Esophagus mucosa (tissue), 1 donor: ENCODE measurements at regions not wholly inside any gene's neighbourhood (a gene's known extent, or its start where the extent isn't known, plus 50 kb on each side); places are given as distances from the start of the nearest gene placed in this dataset.
A peak's percentile ranks its signal among the peaks of the same experiment; 100 is the strongest.

ENCODE experiments used
- ATAC-seq: fragments of 200-7000 bp; cut with Tn5 transposase; one replicate; pipeline ENCODE4 v1.9.1; 2020
- donor health status: DM: yes; HTN: yes; CAD: no.

- peak; percentile 71 for ATAC-seq
Measured at GRCh38 chr13:50104493-50104892, 89.2 kb downstream of the KCNRG start.

GRCh38 chr13:50106559-50106958 lies 91.3 kb downstream of the KCNRG start:
- ATAC-seq = no peak

- no peak for ATAC-seq
Measured at GRCh38 chr13:50107205-50107604, 92.0 kb downstream of the KCNRG start.

- ATAC-seq = no peak
Measured at GRCh38 chr13:50114961-50115360, 99.7 kb downstream of the KCNRG start.

GRCh38 chr13:50115695-50116094 lies 100.5 kb downstream of the KCNRG start:
- ATAC-seq = no peak

GRCh38 chr13:50116430-50116973 lies 101.3 kb downstream of the KCNRG start:
- no peak for ATAC-seq

GRCh38 chr13:50119591-50119990 lies 104.3 kb downstream of the KCNRG start:
- ATAC-seq = no peak

- ATAC-seq = no peak
Measured at GRCh38 chr13:50122455-50122854, 107.2 kb downstream of the KCNRG start.

- ATAC-seq = no peak
Measured at GRCh38 chr13:50123002-50123401, 107.8 kb downstream of the KCNRG start.

GRCh38 chr13:50123515-50123861 lies 108.2 kb downstream of the KCNRG start:
- ATAC-seq = no peak

- peak; percentile 89 for ATAC-seq
Measured at GRCh38 chr13:50123862-50124535, 108.8 kb downstream of the KCNRG start.

- peak; percentile 19 for ATAC-seq
Measured at GRCh38 chr13:50124536-50125303, 109.5 kb downstream of the KCNRG start.

GRCh38 chr13:50125304-50125553 lies 110.0 kb downstream of the KCNRG start:
- peak; percentile 2 for ATAC-seq

GRCh38 chr13:50125554-50126262 lies 110.5 kb downstream of the KCNRG start:
- ATAC-seq = peak; percentile 75

- ATAC-seq = no peak
Measured at GRCh38 chr13:50126263-50126992, 111.2 kb downstream of the KCNRG start.

GRCh38 chr13:50126993-50127725 lies 111.9 kb downstream of the KCNRG start:
- ATAC-seq = no peak

- no peak for ATAC-seq
Measured at GRCh38 chr13:50127726-50128291, 112.6 kb downstream of the KCNRG start.

- ATAC-seq = no peak
Measured at GRCh38 chr13:50128428-50128931, 113.2 kb downstream of the KCNRG start.

GRCh38 chr13:50129081-50129705 lies 113.9 kb downstream of the KCNRG start:
- no peak for ATAC-seq

- no peak for ATAC-seq
Measured at GRCh38 chr13:50129706-50130122, 114.5 kb downstream of the KCNRG start.
